Testis (tissue), 2 donors: ENCODE measurements at regions not wholly inside any gene's neighbourhood (a gene's known extent, or its start where the extent isn't known, plus 50 kb on each side); places are given as distances from the start of the nearest gene placed in this dataset.

Experiments used
- DNase-seq: peaks from one replicate; pipeline ENCODE4 v3.0.0-alpha.2; 2019
- H3K27ac ChIP-seq, 2 donors: fragments of 200-600 bp; sonication (generic); one replicate each; pipeline ENCODE4 v1.5.1; 2019
- H3K27me3 ChIP-seq: fragments of 200-600 bp; sonication (generic); one replicate; pipeline ENCODE4 v1.5.1; 2019
- H3K36me3 ChIP-seq: fragments of 200-600 bp; sonication (generic); one replicate; pipeline ENCODE4 v1.5.1; 2017; ENCODE audit warnings: low read depth; ENCODE audit errors: missing control alignments
- H3K4me1 ChIP-seq: fragments of 200-600 bp; sonication (generic); one replicate; pipeline ENCODE4 v1.5.1; 2019
- H3K4me3 ChIP-seq, 2 donors: fragments of 200-600 bp; sonication (generic); one replicate each; pipeline ENCODE4 v1.5.1; 2017 to 2019
- H3K9me3 ChIP-seq: fragments of 200-600 bp; sonication (generic); one replicate; pipeline ENCODE4 v1.5.1; 2017
- CTCF ChIP-seq, 3 experiments: fragments of 450-650 bp in 2 of 3; fragments of 200-600 bp in 1 of 3; sonication (generic) in 1 of 3; IDR thresholded peaks; one replicate each; pipeline ENCODE4 v1.5.1; 2016 to 2019; ENCODE audit warnings: antibody characterized with exemption in 3 of 3, mild to moderate bottlenecking in 2 of 3, moderate library complexity in 1 of 3
- POLR2A ChIP-seq: fragments of 450-650 bp; IDR thresholded peaks from one replicate; pipeline ENCODE4 v1.6.1; 2017; ENCODE audit warnings: antibody characterized with exemption, mild to moderate bottlenecking, moderate library complexity
- WGBS, 2 donors: methylation state at CpG; one replicate each; pipeline ENCODE4 v1.1.5; 2018; 5-methylcytosine and 5-hydroxymethylcytosine counted together
- intact Hi-C: fragments of 100-400 bp; cut with DNase I; formaldehyde crosslinking; loops from one replicate; pipeline ENCODE4 v1.15.1; 2023; ENCODE audit warnings: low total_unique reads

GRCh38 chr1:193676996-193677549 is 490.7 kb upstream of the B3GALT2 start:
- Histone ChIP-seq H3K36me3 (no peaks in the 10 kb centered on the region), H3K27me3 (no peaks in the 10 kb centered on the region), H3K27ac (no peak overlapping the region), H3K4me3 (no peak overlapping the region), H3K9me3 (no peaks in the 10 kb centered on the region), H3K4me1 (no peaks in the 10 kb centered on the region)
- no peak for DNase-seq
- 43 to 80% methylated on average over 2 of the region's 2 CpGs for WGBS, 2 donors
- TF ChIP-seq CTCF (IDR thresholded peaks at IDR 0.05) (no peak), POLR2A (no peak)
- intact Hi-C loops: no loop called here

- Histone ChIP-seq H3K27ac (no peak overlapping the region), H3K27me3 (no peaks in the 10 kb centered on the region), H3K9me3 (no peaks in the 10 kb centered on the region), H3K36me3 (no peaks in the 10 kb centered on the region), H3K4me1 (no peaks in the 10 kb centered on the region), H3K4me3 (no peak overlapping the region)
- WGBS, 2 donors: 78 to 79% methylated on average over 7 of the region's 7 CpGs
- no peak for TF ChIP-seq CTCF (IDR thresholded peaks at IDR 0.05)
- TF ChIP-seq POLR2A: no peak
- DNase-seq: no peak
- intact Hi-C loops: no loop called here
Observed at GRCh38 chr1:193674292-193674944, 488.0 kb upstream of the B3GALT2 start.

GRCh38 chr1:193666485-193667083 is 480.2 kb upstream of the B3GALT2 start:
- 82 to 85% methylated on average over 7 of the region's 7 CpGs for WGBS, 2 donors
- no peak for TF ChIP-seq POLR2A
- TF ChIP-seq CTCF (IDR thresholded peaks at IDR 0.05): no peak

GRCh38 chr1:193663965-193664364 is 477.6 kb upstream of the B3GALT2 start:
- Histone ChIP-seq H3K4me1 (no peaks in the 10 kb centered on the region), H3K4me3 (no peak overlapping the region), H3K27me3 (no peaks in the 10 kb centered on the region), H3K9me3 (no peaks in the 10 kb centered on the region), H3K27ac (no peak overlapping the region), H3K36me3 (no peaks in the 10 kb centered on the region)
- no peak for TF ChIP-seq POLR2A
- no peak for TF ChIP-seq CTCF (IDR thresholded peaks at IDR 0.05)
- DNase-seq: no peak
- intact Hi-C loops: no loop called here

More at GRCh38 chr1:193666485-193667083, 480.2 kb upstream of the B3GALT2 start:
- Histone ChIP-seq H3K9me3 (no peaks in the 10 kb centered on the region), H3K4me3 (no peak overlapping the region), H3K27ac (no peak overlapping the region), H3K27me3 (no peaks in the 10 kb centered on the region), H3K4me1 (no peaks in the 10 kb centered on the region), H3K36me3 (no peaks in the 10 kb centered on the region)
- DNase-seq: no peak
- intact Hi-C loops: no loop called here
